T follicular helper cell (primary cell): ENCODE measurements at regions not wholly inside any gene's neighbourhood (a gene's known extent, or its start where the extent isn't known, plus 50 kb on each side); places are given as distances from the start of the nearest gene placed in this dataset.

Experiments used
- DNase-seq: peaks from one replicate; pipeline ENCODE4 v3.0.0-alpha.2; 2020; ENCODE audit warnings: low read depth

GRCh38 chr11:31903225-31904074, 92.3 kb upstream of the PAX6 start:
- no peak for DNase-seq

GRCh38 chr11:31902706-31903105, 91.6 kb upstream of the PAX6 start:
- DNase-seq = no peak

- no peak for DNase-seq
Measured at GRCh38 chr11:31895926-31896325, 84.8 kb upstream of the PAX6 start.

GRCh38 chr11:31887180-31887579, 76.1 kb upstream of the PAX6 start:
- no peak for DNase-seq

- DNase-seq = no peak
Measured at GRCh38 chr11:31884080-31884479, 73.0 kb upstream of the PAX6 start.

- DNase-seq = no peak
Measured at GRCh38 chr11:31883435-31883834, 72.3 kb upstream of the PAX6 start.

GRCh38 chr11:31882951-31883392, 71.8 kb upstream of the PAX6 start:
- no peak for DNase-seq

GRCh38 chr11:31881825-31882224, 70.7 kb upstream of the PAX6 start:
- DNase-seq = no peak

- no peak for DNase-seq
Measured at GRCh38 chr11:31879681-31880080, 68.6 kb upstream of the PAX6 start.

GRCh38 chr11:31877863-31878262, 66.7 kb upstream of the PAX6 start:
- DNase-seq = no peak

GRCh38 chr11:31877083-31877482, 66.0 kb upstream of the PAX6 start:
- DNase-seq = no peak

GRCh38 chr11:31875866-31876560, 64.9 kb upstream of the PAX6 start:
- no peak for DNase-seq

- no peak for DNase-seq
Measured at GRCh38 chr11:31874631-31875191, 63.6 kb upstream of the PAX6 start.

- no peak for DNase-seq
Measured at GRCh38 chr11:31873124-31873523, 62.0 kb upstream of the PAX6 start.

- DNase-seq = no peak
Measured at GRCh38 chr11:31872076-31872443, 60.9 kb upstream of the PAX6 start.

- no peak for DNase-seq
Measured at GRCh38 chr11:31871310-31872075, 60.4 kb upstream of the PAX6 start.

- peak; percentile 3 for DNase-seq
Measured at GRCh38 chr11:31870609-31871309, 59.6 kb upstream of the PAX6 start.

GRCh38 chr11:31869986-31870385, 58.9 kb upstream of the PAX6 start:
- DNase-seq = no peak

GRCh38 chr11:31865606-31866300, 54.6 kb upstream of the PAX6 start:
- no peak for DNase-seq

GRCh38 chr11:31863170-31863832, 52.2 kb upstream of the PAX6 start:
- DNase-seq = no peak
